Subcutaneous abdominal adipose tissue (tissue), 5 donors: ENCODE measurements at regions not wholly inside any gene's neighbourhood (a gene's known extent, or its start where the extent isn't known, plus 50 kb on each side); places are given as distances from the start of the nearest gene placed in this dataset.

Source experiments
- H3K27ac ChIP-seq: one replicate; pipeline ENCODE4 v1.7.0; 2013; ENCODE audit warnings: low read depth, mild to moderate bottlenecking, inconsistent platforms, low read length, moderate library complexity
- H3K27me3 ChIP-seq, 5 donors: one replicate each; pipeline ENCODE4 v1.7.0; 2013; ENCODE audit warnings: low read length in 5 of 5, inconsistent platforms in 1 of 5; ENCODE audit not compliant: control insufficient read depth in 5 of 5, insufficient read depth in 4 of 5
- H3K36me3 ChIP-seq, 5 donors: one replicate each; pipeline ENCODE4 v1.7.0; 2013; ENCODE audit warnings: low read length in 5 of 5; ENCODE audit not compliant: control insufficient read depth in 5 of 5, insufficient read depth in 5 of 5
- H3K4me1 ChIP-seq, 5 donors: one replicate each; pipeline ENCODE4 v1.7.0; 2013; ENCODE audit warnings: low read length in 5 of 5, mild to moderate bottlenecking in 3 of 5, moderate library complexity in 1 of 5; ENCODE audit not compliant: control insufficient read depth in 5 of 5, insufficient read depth in 5 of 5
- H3K4me3 ChIP-seq, 5 donors: one replicate each; pipeline ENCODE4 v1.7.0; 2013; ENCODE audit warnings: low read length in 5 of 5, low read depth in 1 of 5
- H3K9ac ChIP-seq, 5 donors: one replicate each; pipeline ENCODE4 v1.7.0; 2013; ENCODE audit warnings: low read length in 5 of 5, mild to moderate bottlenecking in 4 of 5, moderate library complexity in 3 of 5
- H3K9me3 ChIP-seq, 5 donors: one replicate each; pipeline ENCODE4 v1.7.0; 2013; ENCODE audit warnings: low read length in 5 of 5; ENCODE audit not compliant: control insufficient read depth in 5 of 5
- donor health status: healthy.
- donor health status: healthy.
- donor health status: healthy.
- donor health status: healthy.
- donor health status: healthy.

- peak overlapping the region in 3 of 5 donors; percentile 38 to 48 (median 42) for H3K4me3 ChIP-seq
- no peaks in the 10 kb centered on the region for H3K36me3 ChIP-seq
- H3K27ac ChIP-seq: no peak overlapping the region
- no peak overlapping the region for H3K9ac ChIP-seq
- peaks cover 0 to 12% (median 0%) of the 10 kb centered on the region in 5 donors for H3K9me3 ChIP-seq
- H3K4me1 ChIP-seq: peaks cover 0 to 5% (median 3%) of the 10 kb centered on the region in 5 donors
- no peaks in the 10 kb centered on the region for H3K27me3 ChIP-seq
These were observed 73.0 kb upstream of the KCTD1 start for GRCh38 chr18:26621161-26622026.

DNA sequence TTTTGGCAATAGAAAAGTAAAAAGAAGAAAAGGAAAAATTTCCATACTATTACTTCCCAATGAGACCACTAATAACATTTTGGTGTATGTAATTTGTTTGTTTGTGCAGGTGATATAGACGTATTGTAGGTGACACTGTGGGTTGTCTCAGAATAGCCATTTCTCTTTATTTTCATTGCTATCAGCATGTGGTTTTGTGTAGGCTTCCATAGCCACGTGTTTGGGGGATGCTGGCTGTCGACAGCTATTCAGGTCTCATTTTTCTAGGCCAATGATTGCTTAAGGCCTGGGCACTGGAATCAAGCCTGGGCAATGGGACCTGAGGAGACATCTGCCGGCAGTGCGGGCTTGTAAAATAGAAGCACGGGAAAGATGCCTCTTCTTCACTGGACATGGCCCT lies 71.0 kb upstream of the KCTD1 start:
- Histone ChIP-seq H3K27me3 (no peaks in the 10 kb centered on the region), H3K27ac (no peak overlapping the region), H3K4me3 (no peak overlapping the region), H3K9ac (no peak overlapping the region), H3K4me1 (peaks cover 0 to 5% (median 3%) of the 10 kb centered on the region in 5 donors), H3K9me3 (peaks cover 0 to 2% (median 0%) of the 10 kb centered on the region in 5 donors), H3K36me3 (no peaks in the 10 kb centered on the region)

GRCh38 chr18:26618135-26618534 lies 69.8 kb upstream of the KCTD1 start:
- no peaks in the 10 kb centered on the region for H3K9me3 ChIP-seq
- H3K4me3 ChIP-seq: no peak overlapping the region
- peaks cover 0 to 5% (median 3%) of the 10 kb centered on the region in 5 donors for H3K4me1 ChIP-seq
- no peak overlapping the region for H3K27ac ChIP-seq
- no peak overlapping the region for H3K9ac ChIP-seq
- no peaks in the 10 kb centered on the region for H3K27me3 ChIP-seq
- H3K36me3 ChIP-seq: no peaks in the 10 kb centered on the region

DNA sequence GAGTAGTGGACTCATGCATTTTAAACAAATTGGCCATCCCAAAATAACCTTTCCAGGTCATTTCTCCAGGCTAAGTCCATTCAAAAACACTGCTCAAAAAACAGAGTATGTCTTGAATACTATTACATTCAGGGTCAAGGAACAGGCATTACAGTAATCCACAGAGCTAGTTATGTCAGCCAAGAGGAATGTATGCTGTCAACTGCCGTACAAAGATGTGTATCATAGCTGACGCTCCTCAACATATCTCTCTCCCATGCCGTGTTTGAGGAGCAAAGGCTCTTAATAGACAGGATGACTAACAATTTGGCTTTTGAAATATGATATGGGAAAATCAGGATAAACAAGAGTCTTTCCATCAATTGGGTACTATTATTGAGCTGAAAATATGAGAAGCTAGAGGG lies 68.8 kb upstream of the KCTD1 start:
- Histone ChIP-seq H3K36me3 (no peaks in the 10 kb centered on the region), H3K4me3 (no peak overlapping the region), H3K9ac (no peak overlapping the region), H3K27ac (no peak overlapping the region), H3K27me3 (no peaks in the 10 kb centered on the region), H3K9me3 (no peaks in the 10 kb centered on the region), H3K4me1 (peaks cover 0 to 5% (median 3%) of the 10 kb centered on the region in 5 donors)

- no peaks in the 10 kb centered on the region for H3K27me3 ChIP-seq
- no peak overlapping the region for H3K9ac ChIP-seq
- H3K9me3 ChIP-seq: no peaks in the 10 kb centered on the region
- H3K36me3 ChIP-seq: no peaks in the 10 kb centered on the region
- H3K4me3 ChIP-seq: no peak overlapping the region
- no peaks in the 10 kb centered on the region for H3K4me1 ChIP-seq
- H3K27ac ChIP-seq: no peak overlapping the region
These were observed 66.0 kb upstream of the KCTD1 start for GRCh38 chr18:26614374-26614773.
